Endothelial cell of umbilical vein (primary cell): ENCODE measurements at regions not wholly inside any gene's neighbourhood (a gene's known extent, or its start where the extent isn't known, plus 50 kb on each side); places are given as distances from the start of the nearest gene placed in this dataset.

ENCODE experiments used
- BruUV-seq: library from RNA; stranded (reverse); fragments of 400-500 nt; replicated peaks from 2 replicates; lab custom pipeline; 2021; lab: Mats Ljungman, UMichigan
- CTCF ChIA-PET: fragments of 300-600, 350-600 bp; sonication (Branson Sonifier 250); formaldehyde crosslinking; loops from one replicate; lab custom pipeline; 2021; ENCODE audit warnings: antibody characterized with exemption, inconsistent platforms; lab: Charles Lee
- POLR2A ChIA-PET: fragments of 300-600, 350-600 bp; sonication (Branson Sonifier 250); formaldehyde crosslinking; loops from one replicate; lab custom pipeline; 2021; ENCODE audit warnings: antibody characterized with exemption, inconsistent platforms; lab: Charles Lee
- DNase-seq: peaks from one replicate; pipeline ENCODE4 v3.0.0-alpha.2; 2011; ENCODE audit warnings: low read depth, low spot score
- FAIRE-seq: peaks from 2 replicates; lab custom pipeline; 2011; peaks lifted over from hg19 to GRCh38; lab: Jason Lieb, UNC
- H2AFZ ChIP-seq: 2 replicates; pipeline ENCODE4 v1.6.0; 2012; ENCODE audit warnings: low read depth, low read length, control low read depth, inconsistent platforms
- H3K27ac ChIP-seq: 2 replicates; pipeline ENCODE4 v1.5.1; 2011; ENCODE audit warnings: low read depth, mild to moderate bottlenecking, control low read depth, low read length, moderate library complexity; ENCODE audit not compliant: insufficient read depth
- H3K27me3 ChIP-seq, 2 experiments: 2 replicates each; pipeline versions ENCODE4 v1.6.0 to v1.6.1; 2011; ENCODE audit warnings: low read length in 2 of 2, mixed read lengths in 1 of 2; ENCODE audit not compliant: control insufficient read depth in 2 of 2, insufficient read depth in 2 of 2
- H3K36me3 ChIP-seq, 2 experiments: 2 replicates in 1 of 2; 3 replicates in 1 of 2; pipeline ENCODE4 v1.5.1; 2011; ENCODE audit warnings: low read length in 2 of 2, mild to moderate bottlenecking in 1 of 2, moderate library complexity in 1 of 2; ENCODE audit not compliant: control insufficient read depth in 2 of 2, insufficient read depth in 2 of 2; ENCODE audit errors: extremely low read depth in 1 of 2
- H3K4me1 ChIP-seq: 3 replicates; pipeline ENCODE4 v1.5.1; 2011; ENCODE audit warnings: mild to moderate bottlenecking, low read length; ENCODE audit not compliant: control insufficient read depth, insufficient read depth; ENCODE audit errors: extremely low read depth
- H3K4me2 ChIP-seq: 2 replicates; pipeline ENCODE4 v1.6.1; 2011; ENCODE audit warnings: low read length, control low read depth, mixed read lengths; ENCODE audit not compliant: insufficient read depth
- H3K4me3 ChIP-seq, 3 experiments: fragments of 200-600 bp in 1 of 3; sonication (generic), shearing (Covaris generic) in 1 of 3; replicated peaks in 1 of 3; 2 replicates each; pipeline ENCODE4 v1.5.1; 2011 to 2016; ENCODE audit warnings: control low read depth in 3 of 3, low read length in 3 of 3, mild to moderate bottlenecking in 2 of 3, inconsistent platforms in 1 of 3, low read depth in 1 of 3, moderate library complexity in 1 of 3; ENCODE audit not compliant: insufficient read depth in 1 of 3
- H3K79me2 ChIP-seq: 2 replicates; pipeline ENCODE4 v1.6.0; 2012; ENCODE audit warnings: low read length, inconsistent platforms; ENCODE audit not compliant: control insufficient read depth, insufficient read depth
- H3K9ac ChIP-seq: replicated peaks from 2 replicates; pipeline ENCODE3; 2011; ENCODE audit warnings: low read length, control low read depth; ENCODE audit not compliant: insufficient read depth; ENCODE audit errors: extremely low read depth
- H3K9me1 ChIP-seq: replicated peaks from 3 replicates; pipeline ENCODE4 v1.6.0; 2011; ENCODE audit warnings: mild to moderate bottlenecking, low read length; ENCODE audit not compliant: control insufficient read depth, insufficient read depth; ENCODE audit errors: extremely low read depth
- H3K9me3 ChIP-seq: replicated peaks from 2 replicates; pipeline ENCODE4 v1.5.1; 2012; ENCODE audit warnings: low read length, inconsistent platforms; ENCODE audit not compliant: control insufficient read depth, insufficient read depth
- H4K20me1 ChIP-seq: replicated peaks from 2 replicates; pipeline ENCODE3; 2011; ENCODE audit warnings: mild to moderate bottlenecking, low read length; ENCODE audit not compliant: control insufficient read depth, insufficient read depth; ENCODE audit errors: extremely low read depth
- CTCF ChIP-seq, 2 donors: IDR thresholded peaks; 1 replicate in 1 of 2; 2 replicates in 1 of 2; pipeline ENCODE4 v1.5.1; 2011; ENCODE audit warnings: low read length in 2 of 2, mild to moderate bottlenecking in 2 of 2, moderate library complexity in 2 of 2, control low read depth in 1 of 2, inconsistent platforms in 1 of 2, low read depth in 1 of 2; ENCODE audit not compliant: insufficient read depth in 1 of 2; ENCODE audit errors: extremely low read depth in 1 of 2
- EZH2 ChIP-seq: IDR thresholded peaks from 2 replicates; pipeline ENCODE4 v1.6.1; 2012; ENCODE audit warnings: borderline replicate concordance, low read depth, mild to moderate bottlenecking, moderate library complexity, low read length, inconsistent platforms; ENCODE audit not compliant: severe bottlenecking
- FOS ChIP-seq: IDR thresholded peaks from 2 replicates; pipeline ENCODE4 v1.6.1; 2011; ENCODE audit warnings: mild to moderate bottlenecking, low read length, moderate library complexity, borderline replicate concordance; ENCODE audit not compliant: insufficient read depth
- GATA2 ChIP-seq: IDR thresholded peaks from 2 replicates; pipeline ENCODE4 v1.7.0; 2011; ENCODE audit warnings: low read depth, mild to moderate bottlenecking, moderate library complexity, mixed read lengths, low read length; ENCODE audit not compliant: insufficient read length, insufficient read depth
- JUN ChIP-seq: IDR thresholded peaks from 2 replicates; pipeline ENCODE4 v1.6.1; 2011; ENCODE audit warnings: borderline replicate concordance, low read depth; ENCODE audit not compliant: insufficient read length, insufficient read depth
- MYC ChIP-seq: IDR thresholded peaks from one replicate; pipeline ENCODE4 v1.6.1; 2011; ENCODE audit warnings: mild to moderate bottlenecking, low read depth, low read length
- POLR2A ChIP-seq: IDR thresholded peaks from 2 replicates; pipeline ENCODE4 v1.6.1; 2012; ENCODE audit warnings: low read depth, mild to moderate bottlenecking, control low read depth, low read length
- POLR2AphosphoS5 ChIP-seq: IDR thresholded peaks from 2 replicates; pipeline ENCODE4 v1.6.1; 2012; ENCODE audit warnings: low read depth, mild to moderate bottlenecking, control low read depth, low read length, moderate library complexity; ENCODE audit not compliant: insufficient read depth
- dilution Hi-C: fragments of 300-500 bp; cut with MboI; formaldehyde crosslinking; loops from one replicate; pipeline ENCODE4 v1.15.0; 2019; ENCODE audit warnings: low sequenced_read_pairs; ENCODE audit not compliant: extremely low pct_ligation_motif_present
- intact Hi-C: fragments of 100-400 bp; cut with micrococcal nuclease; formaldehyde crosslinking; loops from one replicate; pipeline ENCODE4 v1.10.0; 2022
- TF ChIP-seq, protein P1 (sequence below): IDR thresholded peaks from 2 replicates; pipeline ENCODE4 v1.6.1; 2011; ENCODE audit not compliant: insufficient read depth, insufficient read length

GRCh38 chr10:124171561-124171960, 78.2 kb upstream of the CHST15 start:
- Histone ChIP-seq H3K27me3 (no peaks in the 10 kb centered on the region), H4K20me1 (no peaks in the 10 kb centered on the region), H3K27ac (no peak overlapping the region), H3K4me3 (no peak overlapping the region), H3K4me1 (no peaks in the 10 kb centered on the region), H2AFZ (no peak overlapping the region), H3K4me2 (no peak overlapping the region), H3K36me3 (no peaks in the 10 kb centered on the region), H3K9me3 (no peaks in the 10 kb centered on the region), H3K9ac (no peak overlapping the region), H3K9me1 (no peaks in the 10 kb centered on the region), H3K79me2 (no peaks in the 10 kb centered on the region)
- ChIA-PET POLR2A (no interaction called here), CTCF (interaction anchor here (1.0 kb wide), 1 partner anchor 177 kb away, joined by 3 read pairs; no protein-coding TSS in a partner anchor)
- TF ChIP-seq CTCF (IDR thresholded peaks at IDR 0.05; ENCODE audit: extremely low read depth in 1 of 2, insufficient read depth in 1 of 2, low read depth in 1 of 2, low read length in 2 of 2) = no peak
- TF ChIP-seq, protein P1, sequence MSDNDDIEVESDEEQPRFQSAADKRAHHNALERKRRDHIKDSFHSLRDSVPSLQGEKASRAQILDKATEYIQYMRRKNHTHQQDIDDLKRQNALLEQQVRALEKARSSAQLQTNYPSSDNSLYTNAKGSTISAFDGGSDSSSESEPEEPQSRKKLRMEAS = no peak
- no peak for TF ChIP-seq EZH2
- no peak for TF ChIP-seq JUN
- no peak for TF ChIP-seq POLR2A
- no peak for TF ChIP-seq MYC
- TF ChIP-seq GATA2 = no peak
- TF ChIP-seq FOS = no peak
- TF ChIP-seq POLR2AphosphoS5 = no peak
- no peak for DNase-seq
- intact Hi-C loops = no loop called here
- dilution Hi-C loops = no loop called here
- BruUV-seq = no TSS peak
- FAIRE-seq = no peak
